DND-41 (cell line): ENCODE measurements at regions not wholly inside any gene's neighbourhood (a gene's known extent, or its start where the extent isn't known, plus 50 kb on each side); places are given as distances from the start of the nearest gene placed in this dataset.
"Not testable (repeated sequence)": the region's sequence is repeated elsewhere in the genome, so short reads cannot be mapped to it uniquely, and the experiment has no call there.

Experiments
- ATAC-seq: fragments of 200-7000 bp; cut with Tn5 transposase; 3 replicates; pipeline ENCODE4 v1.9.1; 2021; ENCODE audit warnings: low read depth; ENCODE audit not compliant: insufficient read depth
- DNase-seq: peaks from one replicate; pipeline ENCODE4 v3.0.0-alpha.2; 2020
- H2AFZ ChIP-seq: 2 replicates; pipeline ENCODE4 v1.6.0; 2012; ENCODE audit warnings: low read depth, low read length
- H3K27ac ChIP-seq: 2 replicates; pipeline ENCODE4 v1.5.1; 2012; ENCODE audit warnings: low read length, inconsistent platforms
- H3K27me3 ChIP-seq: fragments of 200-600 bp; sonication (generic); 2 replicates; pipeline ENCODE4 v1.6.0; 2012; ENCODE audit warnings: low read length, mild to moderate bottlenecking, inconsistent platforms; ENCODE audit not compliant: insufficient read depth, poor library complexity
- H3K36me3 ChIP-seq: 2 replicates; pipeline ENCODE4 v1.5.1; 2012; ENCODE audit warnings: low read length, inconsistent platforms; ENCODE audit not compliant: insufficient read depth
- H3K4me1 ChIP-seq: 2 replicates; pipeline ENCODE4 v1.5.1; 2012; ENCODE audit warnings: mild to moderate bottlenecking, low read length; ENCODE audit not compliant: insufficient read depth
- H3K4me2 ChIP-seq: 2 replicates; pipeline ENCODE4 v1.6.0; 2012; ENCODE audit warnings: mild to moderate bottlenecking, moderate library complexity, low read length, inconsistent platforms; ENCODE audit not compliant: insufficient read depth
- H3K4me3 ChIP-seq, 2 experiments: fragments of 200-600 bp in 1 of 2; shearing (Covaris generic) in 1 of 2; 2 replicates each; pipeline ENCODE4 v1.5.1; 2012 to 2016; ENCODE audit warnings: inconsistent platforms in 2 of 2, low read length in 2 of 2, mild to moderate bottlenecking in 2 of 2, low read depth in 1 of 2, moderate library complexity in 1 of 2
- H3K79me2 ChIP-seq: 2 replicates; pipeline ENCODE4 v1.6.0; 2012; ENCODE audit warnings: low read length, inconsistent platforms; ENCODE audit not compliant: insufficient read depth
- H3K9ac ChIP-seq: 2 replicates; pipeline ENCODE4 v1.6.0; 2012; ENCODE audit warnings: low read depth, mild to moderate bottlenecking, inconsistent platforms, low read length, moderate library complexity
- H3K9me3 ChIP-seq: 2 replicates; pipeline ENCODE4 v1.5.1; 2012; ENCODE audit warnings: low read length, moderate library complexity, mild to moderate bottlenecking, inconsistent platforms; ENCODE audit not compliant: insufficient read depth, severe bottlenecking
- H4K20me1 ChIP-seq: 2 replicates; pipeline ENCODE4 v1.6.0; 2012; ENCODE audit warnings: low read length; ENCODE audit not compliant: insufficient read depth
- EZH2 ChIP-seq: IDR thresholded peaks from 3 replicates; pipeline ENCODE4 v1.6.1; 2012; ENCODE audit warnings: borderline replicate concordance, low read depth, mild to moderate bottlenecking, moderate library complexity, low read length, inconsistent platforms; ENCODE audit not compliant: severe bottlenecking
- TF ChIP-seq, protein P1 (sequence below): IDR thresholded peaks from 2 replicates; pipeline ENCODE4 v1.5.1; 2012; ENCODE audit warnings: borderline replicate concordance, low read length, moderate library complexity, mild to moderate bottlenecking; ENCODE audit not compliant: poor library complexity, severe bottlenecking; ENCODE audit errors: extremely low read depth

DNA sequence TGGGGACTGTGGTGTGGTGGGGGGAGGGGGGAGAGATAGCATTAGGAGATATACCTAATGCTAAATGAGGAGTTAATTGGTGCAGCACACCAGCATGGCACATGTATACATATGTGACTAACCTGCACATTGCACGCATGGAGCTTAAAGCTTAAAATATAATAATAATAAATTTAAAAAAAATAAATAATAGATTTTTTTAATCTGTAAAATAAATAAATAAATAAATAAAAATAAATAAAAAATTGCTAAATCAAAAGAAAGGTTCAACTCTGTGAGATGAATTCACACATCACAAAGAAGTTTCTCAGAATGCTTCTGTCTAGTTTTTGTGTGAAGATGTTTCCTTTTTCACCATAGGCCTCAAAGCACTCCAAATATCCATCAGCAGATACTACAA lies 1793.7 kb downstream of the UQCRFS1 start:
- DNase-seq, H4K20me1 ChIP-seq, H3K4me1 ChIP-seq, H3K9ac ChIP-seq, H2AFZ ChIP-seq, H3K79me2 ChIP-seq, H3K4me3 ChIP-seq, ATAC-seq, H3K9me3 ChIP-seq, H3K4me2 ChIP-seq, H3K36me3 ChIP-seq, H3K27ac ChIP-seq, H3K27me3 ChIP-seq: not testable (repeated sequence)

DNA sequence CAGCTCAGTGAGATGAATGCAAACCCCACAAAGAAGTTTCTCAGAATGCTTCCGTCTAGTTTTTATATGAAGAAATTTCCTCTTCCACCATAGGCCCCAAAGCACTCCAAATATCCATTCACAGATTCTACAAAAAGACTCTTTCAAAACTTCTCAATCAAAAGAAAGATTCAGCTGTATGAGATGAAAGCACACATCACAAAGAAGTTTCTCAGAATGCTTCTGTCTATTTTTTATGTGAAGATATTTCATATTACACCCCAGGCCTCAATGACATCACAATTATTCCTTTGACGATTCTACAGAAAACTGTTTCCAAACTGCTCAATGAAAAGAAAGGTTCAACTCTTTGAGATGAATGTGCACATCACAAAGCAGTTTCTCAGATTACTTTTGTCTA lies 1819.4 kb downstream of the UQCRFS1 start:
- H3K36me3 ChIP-seq, result no peaks in the 10 kb centered on the region
- H3K4me1 ChIP-seq, result peaks cover 12% of the 10 kb centered on the region
- H3K9ac ChIP-seq, result no peak overlapping the region
- no peak for ATAC-seq
- H3K9me3 ChIP-seq, result peaks cover 18% of the 10 kb centered on the region
- no peaks in the 10 kb centered on the region for H3K27me3 ChIP-seq
- DNase-seq, result no peak
- no peak overlapping the region for H3K4me2 ChIP-seq
- no peaks in the 10 kb centered on the region for H3K79me2 ChIP-seq
- TF ChIP-seq, protein P1, sequence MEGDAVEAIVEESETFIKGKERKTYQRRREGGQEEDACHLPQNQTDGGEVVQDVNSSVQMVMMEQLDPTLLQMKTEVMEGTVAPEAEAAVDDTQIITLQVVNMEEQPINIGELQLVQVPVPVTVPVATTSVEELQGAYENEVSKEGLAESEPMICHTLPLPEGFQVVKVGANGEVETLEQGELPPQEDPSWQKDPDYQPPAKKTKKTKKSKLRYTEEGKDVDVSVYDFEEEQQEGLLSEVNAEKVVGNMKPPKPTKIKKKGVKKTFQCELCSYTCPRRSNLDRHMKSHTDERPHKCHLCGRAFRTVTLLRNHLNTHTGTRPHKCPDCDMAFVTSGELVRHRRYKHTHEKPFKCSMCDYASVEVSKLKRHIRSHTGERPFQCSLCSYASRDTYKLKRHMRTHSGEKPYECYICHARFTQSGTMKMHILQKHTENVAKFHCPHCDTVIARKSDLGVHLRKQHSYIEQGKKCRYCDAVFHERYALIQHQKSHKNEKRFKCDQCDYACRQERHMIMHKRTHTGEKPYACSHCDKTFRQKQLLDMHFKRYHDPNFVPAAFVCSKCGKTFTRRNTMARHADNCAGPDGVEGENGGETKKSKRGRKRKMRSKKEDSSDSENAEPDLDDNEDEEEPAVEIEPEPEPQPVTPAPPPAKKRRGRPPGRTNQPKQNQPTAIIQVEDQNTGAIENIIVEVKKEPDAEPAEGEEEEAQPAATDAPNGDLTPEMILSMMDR, result no peak
- no peak for TF ChIP-seq EZH2
- no peaks in the 10 kb centered on the region for H4K20me1 ChIP-seq
- no peak overlapping the region for H2AFZ ChIP-seq
- no peak overlapping the region for H3K27ac ChIP-seq
- H3K4me3 ChIP-seq, result no peak overlapping the region

DNA sequence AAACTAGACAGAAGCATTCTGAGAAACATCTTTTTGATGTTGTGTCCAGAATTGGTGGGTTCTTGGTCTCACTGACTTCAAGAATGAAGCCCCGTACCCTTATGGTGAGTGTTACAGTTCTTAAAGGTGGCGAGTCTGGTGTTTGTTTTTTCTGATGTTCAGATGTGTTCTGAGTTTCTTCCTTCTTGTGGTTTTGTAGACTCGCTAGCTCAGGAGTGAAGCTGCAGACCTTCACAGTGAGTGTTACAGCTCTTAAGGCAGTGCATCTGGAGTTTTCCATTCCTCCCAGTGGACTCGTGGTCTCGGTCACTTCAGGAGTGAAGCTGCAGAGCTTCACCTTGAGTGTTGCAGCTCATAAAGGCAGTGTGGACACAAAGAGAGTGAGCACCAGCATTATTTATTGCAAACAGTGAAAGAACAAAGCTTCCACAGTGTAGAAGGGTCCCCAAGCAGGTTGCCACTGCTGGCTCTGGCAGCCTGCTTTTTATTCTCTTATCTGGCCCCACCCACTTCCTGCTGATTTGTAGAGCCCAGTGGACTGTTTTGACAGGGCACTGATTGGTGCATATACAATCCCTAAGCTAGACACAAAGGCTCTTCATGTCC lies 1820.8 kb downstream of the UQCRFS1 start:
- H3K79me2 ChIP-seq, result no peaks in the 10 kb centered on the region
- H3K36me3 ChIP-seq, result no peaks in the 10 kb centered on the region
- H3K4me2 ChIP-seq, result no peak overlapping the region
- H3K9ac ChIP-seq, result no peak overlapping the region
- no peak overlapping the region for H3K4me3 ChIP-seq
- peaks cover 27% of the 10 kb centered on the region for H3K9me3 ChIP-seq
- H3K27ac ChIP-seq, result peak overlapping the region; percentile 34
- ATAC-seq (peak; percentile 85), DNase-seq (peak; percentile 57)
- no peak overlapping the region for H2AFZ ChIP-seq
- H3K27me3 ChIP-seq, result no peaks in the 10 kb centered on the region
- no peaks in the 10 kb centered on the region for H4K20me1 ChIP-seq
- no peak for TF ChIP-seq EZH2
- TF ChIP-seq, protein P1, result no peak
- H3K4me1 ChIP-seq, result peaks cover 12% of the 10 kb centered on the region

DNA sequence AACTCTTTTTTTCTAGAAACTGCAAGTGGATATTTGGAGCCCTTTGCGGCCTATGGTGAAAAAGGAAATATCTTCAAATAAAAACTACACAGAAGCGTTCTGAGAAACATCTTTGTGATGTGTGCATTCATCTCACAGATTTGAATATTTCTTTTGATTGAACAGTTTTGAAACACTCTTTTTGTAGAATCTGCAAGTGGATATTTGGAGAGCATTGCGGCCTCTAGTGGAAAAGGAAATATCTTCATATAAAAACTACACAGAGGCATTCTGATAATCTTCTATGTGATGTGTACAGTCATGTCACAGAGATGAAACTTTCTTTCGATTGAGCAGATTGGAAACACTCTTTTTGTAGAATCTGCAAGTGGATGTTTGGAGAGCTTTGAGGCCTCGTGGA lies 1833.6 kb downstream of the UQCRFS1 start:
- TF ChIP-seq, protein P1, result peak; percentile 21
- H3K9ac ChIP-seq, H3K79me2 ChIP-seq, H3K4me1 ChIP-seq, H3K27ac ChIP-seq, DNase-seq, H3K4me3 ChIP-seq, H3K27me3 ChIP-seq, H3K4me2 ChIP-seq, ATAC-seq, H4K20me1 ChIP-seq, H2AFZ ChIP-seq, H3K36me3 ChIP-seq, H3K9me3 ChIP-seq: not testable (repeated sequence)

DNA sequence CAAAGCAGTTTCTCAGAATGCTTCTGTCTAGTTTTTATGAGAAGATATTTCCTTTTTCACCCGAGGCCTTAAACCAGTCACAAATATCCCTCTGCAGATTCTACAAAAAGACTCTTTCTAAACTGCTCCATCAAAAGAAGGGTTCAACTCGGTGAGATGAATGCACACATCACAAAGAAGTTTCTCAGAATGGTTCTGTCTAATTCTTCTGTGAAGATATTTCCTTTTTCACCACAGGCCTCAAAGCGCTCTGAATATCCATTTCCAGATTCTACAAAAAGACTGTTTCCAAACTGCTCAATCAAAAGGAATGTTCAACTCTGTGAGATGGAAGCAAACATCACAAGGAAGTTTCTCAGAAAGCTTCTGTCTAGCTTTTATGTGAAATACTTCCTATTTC lies 1843.3 kb downstream of the UQCRFS1 start:
- not testable (repeated sequence) for H2AFZ ChIP-seq, H3K4me2 ChIP-seq, H3K27me3 ChIP-seq, H3K4me3 ChIP-seq, H3K36me3 ChIP-seq, H3K9ac ChIP-seq, H3K79me2 ChIP-seq, H4K20me1 ChIP-seq
- H3K9me3 ChIP-seq, result peaks cover 21% of the 10 kb centered on the region
- DNase-seq, result peak; percentile 18
- peak overlapping the region; percentile 24; the same call in 1 of the 2 replicates for H3K27ac ChIP-seq
- peak; percentile 70 for ATAC-seq
- H3K4me1 ChIP-seq, result peaks cover 23% of the 10 kb centered on the region

DNA sequence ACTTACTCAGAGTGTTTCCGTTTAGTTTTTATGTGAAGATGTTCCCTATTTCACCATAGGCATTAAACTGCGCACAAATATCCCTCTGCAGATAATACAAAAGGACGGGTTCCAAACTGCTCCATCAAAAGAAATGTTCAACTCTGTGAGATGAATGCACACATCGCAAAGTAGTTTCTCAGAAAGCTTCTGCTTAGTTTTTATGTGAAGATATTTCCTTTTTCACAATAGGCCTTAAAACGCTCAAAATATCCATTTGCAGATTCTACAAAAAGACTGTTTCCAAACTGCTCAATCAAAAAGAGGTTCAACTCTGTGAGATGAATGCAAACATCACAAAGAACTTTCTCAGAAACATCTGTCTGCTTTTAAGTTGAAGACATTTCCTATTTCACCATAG lies 1850.5 kb downstream of the UQCRFS1 start:
- peaks cover 42% of the 10 kb centered on the region for H3K9me3 ChIP-seq
- not testable (repeated sequence) for H3K79me2 ChIP-seq, ATAC-seq, H4K20me1 ChIP-seq, H3K27me3 ChIP-seq, H3K4me2 ChIP-seq, H3K27ac ChIP-seq, H2AFZ ChIP-seq, H3K36me3 ChIP-seq, H3K9ac ChIP-seq, H3K4me3 ChIP-seq, DNase-seq
- H3K4me1 ChIP-seq, result peaks cover 16% of the 10 kb centered on the region
